Breast epithelium (tissue), 3 donors: ENCODE measurements at regions not wholly inside any gene's neighbourhood (a gene's known extent, or its start where the extent isn't known, plus 50 kb on each side); places are given as distances from the start of the nearest gene placed in this dataset.

Experiments
- CTCF ChIP-seq, 3 donors: fragments of 450-650 bp; IDR thresholded peaks; one replicate each; pipeline ENCODE4 v1.5.1; 2016 to 2017; ENCODE audit warnings: antibody characterized with exemption in 3 of 3, mild to moderate bottlenecking in 3 of 3, moderate library complexity in 3 of 3
- POLR2A ChIP-seq: fragments of 450-650 bp; IDR thresholded peaks from one replicate; pipeline ENCODE4 v1.6.1; 2016; ENCODE audit warnings: antibody characterized with exemption, mild to moderate bottlenecking, moderate library complexity
- POLR2AphosphoS5 ChIP-seq, 3 donors: sonication (generic); formaldehyde crosslinking; IDR thresholded peaks; one replicate each; pipeline ENCODE4 v1.6.1; 2017; ENCODE audit warnings: antibody characterized with exemption in 3 of 3

DNA sequence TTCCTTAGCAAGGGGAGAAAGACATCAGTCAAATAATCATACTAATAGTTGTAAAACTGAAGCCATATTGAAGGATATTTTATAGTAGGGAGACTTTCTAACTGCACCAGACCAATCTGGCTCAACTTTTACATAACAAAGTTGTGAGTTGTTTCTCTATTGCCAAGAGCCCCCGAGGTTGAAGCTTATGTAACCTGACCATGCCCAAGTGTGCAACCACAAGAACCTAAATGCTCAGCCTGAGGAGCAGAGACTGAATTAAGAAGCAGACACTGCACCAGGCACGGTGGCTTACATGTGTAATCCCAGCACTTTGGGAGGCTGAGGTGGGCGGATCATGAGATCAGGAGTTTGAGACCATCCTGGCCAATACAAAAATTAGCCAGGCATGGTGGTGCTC, 77.3 kb upstream of the ARMC3 start:
- TF ChIP-seq POLR2A: no peak
- TF ChIP-seq CTCF (IDR thresholded peaks at IDR 0.05): no peak
- no peak for TF ChIP-seq POLR2AphosphoS5 (IDR thresholded peaks at IDR 0.05)
